Inferior parietal cortex (tissue), 1 donor: ENCODE measurements at regions not wholly inside any gene's neighbourhood (a gene's known extent, or its start where the extent isn't known, plus 50 kb on each side); places are given as distances from the start of the nearest gene placed in this dataset.
"Not testable (repeated sequence)": the region's sequence is repeated elsewhere in the genome, so short reads cannot be mapped to it uniquely, and the experiment has no call there.

Experiments
- DNase-seq: peaks from one replicate; pipeline ENCODE4 v3.0.0-alpha.2; 2016; ENCODE audit errors: extremely low spot score

GRCh38 chr7:13198036-13198435 lies 510.6 kb downstream of the ARL4A start:
- no peak for DNase-seq

DNA sequence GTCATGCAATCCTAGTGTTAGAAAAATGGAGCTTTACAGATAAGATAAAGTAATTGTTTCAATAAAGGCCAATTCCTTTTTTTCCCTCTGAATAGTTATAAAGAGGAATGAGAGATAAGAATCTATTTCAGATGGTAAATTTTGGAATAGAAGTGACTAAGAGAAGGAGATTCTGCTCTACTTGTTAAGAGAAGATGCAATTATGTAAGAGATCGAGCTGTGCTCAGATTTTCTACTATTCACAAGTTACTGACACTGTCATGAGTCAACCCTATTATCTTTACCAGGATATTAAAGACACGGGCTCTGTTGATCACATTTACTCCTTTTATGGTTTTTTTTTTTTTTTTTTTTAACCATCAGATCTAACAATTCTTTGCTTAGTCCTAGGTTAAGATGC lies 511.3 kb downstream of the ARL4A start:
- DNase-seq: no peak

- no peak for DNase-seq
Observed at GRCh38 chr7:13201628-13202027, 514.2 kb downstream of the ARL4A start.

GRCh38 chr7:13217768-13218167 lies 530.3 kb downstream of the ARL4A start:
- DNase-seq: no peak

DNA sequence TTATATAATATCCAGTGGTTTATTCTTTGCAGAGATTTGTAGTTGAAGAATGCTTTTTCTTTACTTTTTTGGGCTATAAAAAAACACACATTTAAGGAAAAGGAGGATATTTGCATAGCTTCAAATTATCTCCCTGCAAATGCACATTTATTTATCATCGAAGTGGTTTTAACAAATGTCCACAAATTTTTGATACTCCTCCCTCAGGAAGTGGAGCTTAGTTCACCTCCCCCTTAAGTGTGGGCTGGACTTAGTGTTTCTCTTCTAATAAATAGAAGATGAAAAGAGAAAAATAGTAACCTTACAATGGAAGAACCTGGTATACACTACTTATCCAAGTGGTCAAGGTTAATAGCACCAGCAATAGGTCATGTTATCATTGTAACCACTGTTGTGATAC lies 537.6 kb downstream of the ARL4A start:
- no peak for DNase-seq

- DNase-seq: no peak
Observed at GRCh38 chr7:13226385-13226784, 539.0 kb downstream of the ARL4A start.

DNA sequence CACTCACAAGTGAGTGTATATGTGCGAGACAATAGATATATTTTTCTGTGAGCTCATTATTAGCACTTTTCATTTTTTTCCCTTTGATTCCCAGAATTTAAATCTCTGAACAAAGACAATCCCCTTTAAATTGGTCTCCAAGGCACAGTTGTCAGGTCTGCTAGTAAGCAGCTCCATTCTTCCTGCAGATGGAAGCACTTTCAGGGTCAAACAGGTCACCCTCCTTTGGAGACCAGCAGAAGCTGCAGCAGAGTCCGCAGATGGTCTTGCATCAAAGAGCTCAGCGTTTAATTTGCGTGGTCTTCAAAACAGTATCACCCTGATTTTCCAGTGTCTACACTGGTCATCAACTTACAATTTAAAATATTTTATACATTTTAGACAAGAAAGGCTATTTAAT lies 543.8 kb downstream of the ARL4A start:
- DNase-seq: no peak

DNA sequence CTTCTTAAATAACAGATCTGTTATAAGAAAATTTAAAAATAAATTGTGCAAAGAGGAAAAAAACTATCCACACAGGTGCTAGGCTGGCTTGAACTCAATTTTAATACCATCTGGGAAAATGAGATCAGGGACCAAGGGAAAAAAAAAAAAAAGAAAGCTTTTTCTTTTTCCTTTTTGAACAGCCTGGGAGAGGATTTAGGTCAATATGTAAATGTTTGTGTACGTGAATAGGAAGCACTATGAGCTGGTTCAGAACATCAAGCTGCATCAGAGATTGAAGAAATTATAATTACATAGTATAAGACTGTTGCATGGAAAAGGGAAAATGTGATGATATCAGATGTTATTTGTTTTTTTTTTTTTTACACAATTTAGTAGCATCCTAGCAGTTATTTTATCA lies 548.0 kb downstream of the ARL4A start:
- DNase-seq: no peak

- DNase-seq: no peak
Observed at GRCh38 chr7:13236026-13236425, 548.6 kb downstream of the ARL4A start.

GRCh38 chr7:13240349-13240748 lies 552.9 kb downstream of the ARL4A start:
- no peak for DNase-seq

DNA sequence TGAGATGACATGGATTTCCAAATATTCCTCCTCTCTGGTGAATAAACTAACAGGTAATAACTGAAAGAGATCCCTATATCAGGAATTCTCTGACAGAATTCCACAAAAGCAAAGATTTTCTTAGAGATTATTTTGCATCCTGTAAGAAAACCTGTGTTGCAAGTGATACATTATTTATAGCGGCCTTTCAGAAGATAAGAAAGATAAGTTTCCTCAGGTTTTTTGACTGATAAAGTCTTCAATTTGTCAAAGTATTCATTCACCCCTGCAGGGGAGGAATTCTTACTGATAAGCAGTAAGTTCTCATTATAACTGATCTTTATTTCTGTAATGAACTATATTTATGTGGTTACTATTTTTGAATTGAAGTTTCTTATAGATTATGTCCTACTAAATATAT lies 554.0 kb downstream of the ARL4A start:
- no peak for DNase-seq

DNA sequence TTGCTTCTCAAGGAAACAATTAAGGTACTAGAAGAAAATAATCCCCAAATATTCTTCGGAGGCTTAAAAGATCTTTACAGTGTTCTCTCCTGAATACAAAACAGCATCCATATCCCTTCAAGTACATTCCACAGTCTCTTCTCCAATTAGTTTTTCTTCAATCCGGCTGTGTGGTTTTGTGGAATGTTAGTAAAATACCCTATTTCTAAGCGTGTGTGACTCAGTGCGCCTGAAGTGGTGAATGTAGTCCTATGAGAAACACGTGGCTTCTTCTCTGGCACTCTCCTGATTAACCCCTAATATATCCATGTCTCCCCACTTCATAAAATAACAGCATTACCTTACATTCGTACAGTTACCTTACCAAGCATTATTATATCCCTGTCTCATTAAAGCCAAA lies 570.2 kb downstream of the ARL4A start:
- DNase-seq: no peak

DNA sequence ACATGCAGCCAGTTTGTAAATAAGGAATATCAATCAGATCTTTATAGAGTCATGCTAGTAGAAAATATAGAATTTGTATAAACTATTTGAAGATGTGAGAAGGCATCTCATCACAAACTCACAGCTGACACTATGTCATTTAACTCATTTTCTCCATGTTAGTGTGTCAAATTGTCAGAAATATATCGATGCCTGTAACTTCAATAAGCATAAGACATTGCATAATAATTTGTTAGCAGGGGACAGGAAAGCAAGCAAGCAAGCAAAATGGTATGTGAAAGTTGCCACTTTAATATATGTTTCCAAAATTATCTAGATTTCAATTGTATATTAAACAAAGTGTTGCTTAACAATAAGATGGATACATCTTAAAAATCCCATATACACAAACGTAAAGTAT lies 571.0 kb downstream of the ARL4A start:
- no peak for DNase-seq

DNA sequence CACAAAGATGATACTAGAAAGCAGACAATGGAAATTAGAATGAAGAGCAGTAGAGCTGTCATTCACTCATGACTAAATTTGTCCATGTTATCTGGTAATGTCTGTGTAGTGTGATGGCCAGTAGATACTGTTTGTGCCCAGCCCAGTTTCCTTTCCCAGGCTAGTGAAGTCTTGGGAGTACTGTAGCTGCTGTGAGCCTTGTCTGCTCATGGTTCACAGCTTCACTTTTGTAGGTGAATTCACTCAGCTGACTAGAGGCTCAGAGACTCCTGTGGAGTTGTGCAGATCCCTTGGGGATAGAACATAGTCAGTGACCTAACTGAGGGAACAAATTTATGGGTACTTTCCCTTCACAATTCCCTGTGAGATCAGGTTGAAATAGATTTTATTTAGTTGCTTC lies 572.5 kb downstream of the ARL4A start:
- no peak for DNase-seq

- DNase-seq: peak; percentile 76
Observed at GRCh38 chr7:13262929-13263530, 575.6 kb downstream of the ARL4A start.

GRCh38 chr7:13265271-13265670 lies 577.8 kb downstream of the ARL4A start:
- no peak for DNase-seq

GRCh38 chr7:13274205-13274604 lies 586.8 kb downstream of the ARL4A start:
- DNase-seq: not testable (repeated sequence)

DNA sequence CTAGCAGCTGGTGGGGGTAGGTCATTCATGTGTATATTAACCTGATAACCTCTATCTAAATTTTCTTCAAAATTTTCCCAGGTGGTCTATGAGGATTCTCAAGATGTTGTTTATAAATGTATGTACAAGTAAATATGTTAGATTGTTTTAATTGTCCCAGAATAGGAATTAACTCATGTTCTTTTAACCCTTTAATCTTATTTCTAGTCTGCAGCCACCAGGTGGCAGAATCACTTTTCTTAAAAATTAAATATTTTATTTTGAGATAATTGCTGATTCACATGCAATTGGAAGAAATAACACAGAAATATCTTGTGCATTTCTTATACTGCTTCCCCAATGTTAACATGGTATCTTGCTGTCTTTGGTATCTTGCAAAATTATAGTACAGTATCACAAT lies 589.5 kb downstream of the ARL4A start:
- no peak for DNase-seq

GRCh38 chr7:13278020-13278419 lies 590.6 kb downstream of the ARL4A start:
- DNase-seq: no peak

GRCh38 chr7:13279854-13280435 lies 592.5 kb downstream of the ARL4A start:
- peak; percentile 64 for DNase-seq

- peak; percentile 47 for DNase-seq
Observed at GRCh38 chr7:13282377-13282980, 595.0 kb downstream of the ARL4A start.

GRCh38 chr7:13286916-13287315 lies 599.5 kb downstream of the ARL4A start:
- no peak for DNase-seq

- DNase-seq: no peak
Observed at GRCh38 chr7:13288516-13288915, 601.1 kb downstream of the ARL4A start.

GRCh38 chr7:13290975-13291374 lies 603.5 kb downstream of the ARL4A start:
- no peak for DNase-seq
